Ishikawa (cell line): ENCODE measurements at regions not wholly inside any gene's neighbourhood (a gene's known extent, or its start where the extent isn't known, plus 50 kb on each side); places are given as distances from the start of the nearest gene placed in this dataset.

Source experiments
- CEBPB ChIP-seq: IDR thresholded peaks from 2 replicates; pipeline ENCODE4 v1.6.1; 2012
- CREB1 ChIP-seq: IDR thresholded peaks from 2 replicates; pipeline ENCODE4 v1.6.1; 2012; ENCODE audit warnings: low read depth
- EGR1 ChIP-seq: IDR thresholded peaks from 2 replicates; pipeline ENCODE4 v1.6.1; 2012
- EP300 ChIP-seq: IDR thresholded peaks from 2 replicates; pipeline ENCODE4 v1.6.1; 2012; ENCODE audit warnings: borderline replicate concordance
- FOXM1 ChIP-seq: IDR thresholded peaks from 2 replicates; pipeline ENCODE4 v1.6.1; 2012; ENCODE audit warnings: low read depth, borderline replicate concordance
- MAX ChIP-seq: IDR thresholded peaks from 2 replicates; pipeline ENCODE4 v1.6.1; 2012
- NFIC ChIP-seq: IDR thresholded peaks from 2 replicates; pipeline ENCODE4 v1.6.1; 2012
- RAD21 ChIP-seq: IDR thresholded peaks from 2 replicates; pipeline ENCODE4 v1.6.1; 2012; ENCODE audit warnings: low read depth
- REST ChIP-seq: IDR thresholded peaks from 2 replicates; pipeline ENCODE4 v1.6.1; 2012; ENCODE audit warnings: low read depth, mild to moderate bottlenecking
- TAF1 ChIP-seq: IDR thresholded peaks from 2 replicates; pipeline ENCODE4 v1.6.1; 2012; ENCODE audit warnings: low read depth, mild to moderate bottlenecking
- TCF12 ChIP-seq: IDR thresholded peaks from 2 replicates; pipeline ENCODE4 v1.6.1; 2012; ENCODE audit warnings: low read depth
- TEAD4 ChIP-seq: IDR thresholded peaks from 2 replicates; pipeline ENCODE4 v1.6.1; 2012
- USF1 ChIP-seq: IDR thresholded peaks from 2 replicates; pipeline ENCODE4 v1.6.1; 2012
- YY1 ChIP-seq: IDR thresholded peaks from 2 replicates; pipeline ENCODE4 v1.6.1; 2012; ENCODE audit warnings: low read depth
- ZBTB7A ChIP-seq: IDR thresholded peaks from 2 replicates; pipeline ENCODE4 v1.6.1; 2012; ENCODE audit warnings: low read depth

- TF ChIP-seq TCF12 (no peak), NFIC (no peak), CREB1 (no peak), MAX (no peak), EP300 (no peak), FOXM1 (no peak), USF1 (no peak), ZBTB7A (no peak), REST (no peak), CEBPB (no peak), YY1 (no peak), TAF1 (no peak), RAD21 (no peak), TEAD4 (no peak), EGR1 (no peak)
These were observed 74.4 kb upstream of the TANC2 start for GRCh38 chr17:62891659-62892058.

- no peak for TF ChIP-seq TEAD4
- no peak for TF ChIP-seq REST
- TF ChIP-seq EGR1, result no peak
- TF ChIP-seq MAX, result no peak
- no peak for TF ChIP-seq USF1
- no peak for TF ChIP-seq CREB1
- TF ChIP-seq TAF1, result no peak
These were observed 77.3 kb upstream of the TANC2 start for GRCh38 chr17:62888765-62889164.

GRCh38 chr17:62888148-62888547, 77.9 kb upstream of the TANC2 start:
- TF ChIP-seq YY1 (no peak), USF1 (no peak), ZBTB7A (no peak), REST (no peak), FOXM1 (no peak), RAD21 (no peak), CREB1 (no peak), EGR1 (no peak), CEBPB (no peak), EP300 (no peak), TEAD4 (no peak)

GRCh38 chr17:62887437-62887836, 78.6 kb upstream of the TANC2 start:
- TF ChIP-seq EGR1 (no peak), CEBPB (no peak), FOXM1 (no peak), NFIC (no peak), EP300 (no peak), YY1 (no peak), TEAD4 (no peak), TCF12 (no peak), CREB1 (no peak), TAF1 (no peak), MAX (no peak), REST (no peak), ZBTB7A (no peak), USF1 (no peak), RAD21 (no peak)
